ENCODE measurements at regions not wholly inside any gene's neighbourhood (a gene's known extent, or its start where the extent isn't known, plus 50 kb on each side); places are given as distances from the start of the nearest gene placed in this dataset.

GRCh38 chr13:70714993-70715392, 606.7 kb upstream of the KLHL1 start:
- H3K79me2 ChIP-seq (ENCODE audit: insufficient read depth, low read length) = no peaks in the 10 kb centered on the region
- intact Hi-C loops (cut with micrococcal nuclease; ENCODE audit: unreplicated experiment) (no loop called here), in situ Hi-C loops (cut with HindIII; ENCODE audit: extremely low pct_ligation_motif_present, low pct_unique_long_range_greater_than_20kb) (no loop called here)
- H3K9ac ChIP-seq (ENCODE audit: insufficient read depth, low read depth, low read length) = no peak overlapping the region
- POLR2A ChIA-PET = no interaction called here
- FAIRE-seq (no peak), DNase-seq (ENCODE audit: low spot score) (no peak), ATAC-seq (peak; percentile 72)
- no peaks in the 10 kb centered on the region for H3K4me1 ChIP-seq (ENCODE audit: insufficient read depth, low read length)
- 6% methylated on average over 1 of the region's 1 CpG for WGBS (ENCODE audit: low lambda C conversion rate)
- no peak overlapping the region for H2AFZ ChIP-seq (ENCODE audit: low read length)
- no peak overlapping the region for H3K27ac ChIP-seq (ENCODE audit: extremely low read length, insufficient read depth, low read length)
- BruUV-seq (replicated peaks) = no TSS peak
- no peaks in the 10 kb centered on the region for H3K36me3 ChIP-seq (replicated peaks in 1 of 2; ENCODE audit: control insufficient read depth in 1 of 2, insufficient read depth in 2 of 2, low read length in 2 of 2)
- H3K27me3 ChIP-seq (ENCODE audit: control insufficient read depth in 1 of 2, insufficient read depth in 2 of 2, low read length in 2 of 2) = no peaks in the 10 kb centered on the region
- H3K4me3 ChIP-seq (replicated peaks in 1 of 3; ENCODE audit: insufficient read depth in 1 of 3, low read depth in 2 of 3, low read length in 3 of 3) = no peak overlapping the region
- no peaks in the 10 kb centered on the region for H4K20me1 ChIP-seq (ENCODE audit: insufficient read depth, low read length)
- CTCF ChIA-PET (ENCODE audit: low intra/inter-chr PET ratio, low total read pairs) = no interaction called here
- TF ChIP-seq RBM22 (optimal IDR thresholded peaks at IDR 0.05; ENCODE audit: low read length) = no peak
- no peak for TF ChIP-seq NR3C1 (CRISPR knock-in tag; IDR thresholded peaks at IDR 0.05)
- no peak for TF ChIP-seq KMT2B (CRISPR knock-in tag; IDR thresholded peaks at IDR 0.05)
- TF ChIP-seq REST (IDR thresholded peaks at IDR 0.05; ENCODE audit: borderline replicate concordance in 1 of 2, low read depth in 1 of 2, low read length in 2 of 2) = no peak
- no peak for TF ChIP-seq ZNF709 (CRISPR knock-in tag; IDR thresholded peaks at IDR 0.05)
- TF ChIP-seq ARID2 (CRISPR knock-in tag; IDR thresholded peaks at IDR 0.05; ENCODE audit: borderline replicate concordance) = no peak
- no peak for TF ChIP-seq HOXA5 (CRISPR knock-in tag; IDR thresholded peaks at IDR 0.05)
- TF ChIP-seq ATAD3A (CRISPR knock-in tag; IDR thresholded peaks at IDR 0.05) = no peak
- no peak for TF ChIP-seq ZNF674 (CRISPR knock-in tag; IDR thresholded peaks at IDR 0.05; ENCODE audit: low read depth)
- no peak for TF ChIP-seq ZNF432 (CRISPR knock-in tag; IDR thresholded peaks at IDR 0.05; ENCODE audit: borderline replicate concordance)
- no peak for TF ChIP-seq TSC22D2 (CRISPR knock-in tag; IDR thresholded peaks at IDR 0.05; ENCODE audit: borderline replicate concordance)
- H3K9me3 ChIP-seq (ENCODE audit: low read length) = no peaks in the 10 kb centered on the region
- H3K4me2 ChIP-seq (ENCODE audit: low read depth, low read length) = no peak overlapping the region
